COLO668 (cell line): ENCODE measurements at regions not wholly inside any gene's neighbourhood (a gene's known extent, or its start where the extent isn't known, plus 50 kb on each side); places are given as distances from the start of the nearest gene placed in this dataset.

Experiments
- DNase-seq: peaks from one replicate; lab custom pipeline; 2025; ENCODE audit not compliant: unreplicated experiment; lab: John Stamatoyannopoulos, UW

DNA sequence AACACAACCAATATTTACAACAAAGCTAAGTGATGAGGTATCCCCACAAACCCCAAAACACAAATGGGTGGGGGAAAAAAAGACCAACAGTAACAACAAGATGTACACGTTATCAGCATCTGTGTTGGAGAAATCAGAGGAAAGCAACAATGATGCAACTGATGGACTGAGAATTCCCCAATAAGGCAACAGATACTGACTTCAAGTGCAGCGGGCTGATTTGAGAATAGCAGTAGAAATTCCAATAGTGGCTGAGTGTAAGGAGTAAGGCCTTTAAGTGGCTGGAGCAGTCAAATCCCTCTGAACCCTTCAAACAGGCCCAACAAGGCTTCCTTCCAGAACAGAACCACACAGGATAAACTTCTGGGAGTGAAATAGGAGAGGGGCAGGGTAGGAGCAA lies 97.6 kb downstream of the TM2D1 start:
- no peak for DNase-seq

DNA sequence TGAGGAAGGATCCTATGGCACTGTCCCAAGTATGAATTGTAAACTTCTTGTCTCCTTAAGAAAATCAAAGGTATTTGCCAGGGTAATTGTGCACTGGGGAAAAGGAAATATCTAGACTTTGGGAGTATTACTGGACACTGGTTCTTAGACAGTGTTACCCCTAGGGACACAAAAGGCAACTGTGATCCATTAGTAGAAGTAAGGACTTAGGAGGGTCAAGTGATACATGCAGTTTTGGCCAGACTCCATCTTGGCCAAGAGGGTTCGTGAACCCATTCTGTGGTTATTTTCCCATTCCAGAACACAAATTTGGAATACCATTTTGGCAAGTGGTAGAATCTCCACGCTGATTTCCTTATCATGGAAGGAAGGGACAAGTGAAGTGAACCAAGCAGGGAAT lies 98.1 kb downstream of the TM2D1 start:
- DNase-seq = no peak

DNA sequence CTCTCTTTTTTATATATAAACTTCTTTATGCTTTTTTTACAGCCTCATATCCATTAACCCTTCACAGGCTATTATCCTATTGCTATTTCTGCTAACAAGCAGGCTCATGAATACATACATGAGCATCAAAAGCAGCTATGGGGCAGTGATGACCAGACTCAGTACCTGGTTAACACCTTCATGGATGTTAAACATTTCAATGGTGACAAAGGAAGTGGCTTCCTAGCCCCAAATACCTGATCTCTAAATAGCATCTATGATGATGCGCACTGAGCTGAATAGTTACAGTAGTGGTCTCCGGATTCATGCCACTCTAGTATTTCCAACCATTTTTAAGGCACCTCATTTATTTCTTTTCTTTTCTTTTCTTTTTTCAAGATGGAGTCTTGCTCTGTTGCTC lies 101.1 kb downstream of the TM2D1 start:
- no peak for DNase-seq

DNA sequence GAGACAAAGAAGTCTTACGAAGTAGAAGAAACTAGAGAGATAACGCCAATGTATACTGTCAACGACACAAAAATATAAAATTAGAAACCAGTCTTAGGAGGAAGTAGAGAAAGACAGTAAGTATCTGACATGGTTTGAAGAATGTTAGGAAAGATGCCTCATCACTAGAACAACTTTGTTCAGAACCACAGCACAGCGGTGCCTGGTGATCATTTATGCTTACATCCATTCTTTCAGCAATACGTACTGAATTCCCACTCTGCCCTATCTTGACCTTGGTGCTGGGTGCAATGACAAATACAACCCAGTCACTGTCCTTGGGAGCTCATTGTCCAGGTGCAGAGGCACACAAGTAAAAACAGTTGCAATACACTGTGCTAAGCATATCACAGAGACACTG lies 104.4 kb downstream of the TM2D1 start:
- DNase-seq = no peak

DNA sequence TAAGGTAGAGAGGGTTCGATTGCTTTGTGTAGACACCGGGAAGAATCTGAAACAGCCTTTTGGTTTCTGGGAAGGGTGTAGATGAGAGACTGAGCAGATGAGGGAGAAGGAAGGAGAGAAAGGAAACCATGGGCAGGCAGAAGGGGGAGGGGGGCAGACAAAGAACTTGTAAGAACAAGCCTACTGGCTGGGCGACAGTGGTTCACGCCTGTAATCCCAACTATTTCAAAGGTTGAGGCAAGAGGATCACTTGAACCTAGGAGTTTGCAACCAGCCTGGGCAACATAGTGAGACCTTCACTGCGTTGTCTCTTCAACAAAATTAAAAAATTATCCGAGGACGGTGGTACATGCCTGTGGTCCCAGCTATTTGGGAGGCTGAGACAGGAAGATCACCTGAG lies 106.2 kb downstream of the TM2D1 start:
- no peak for DNase-seq

DNA sequence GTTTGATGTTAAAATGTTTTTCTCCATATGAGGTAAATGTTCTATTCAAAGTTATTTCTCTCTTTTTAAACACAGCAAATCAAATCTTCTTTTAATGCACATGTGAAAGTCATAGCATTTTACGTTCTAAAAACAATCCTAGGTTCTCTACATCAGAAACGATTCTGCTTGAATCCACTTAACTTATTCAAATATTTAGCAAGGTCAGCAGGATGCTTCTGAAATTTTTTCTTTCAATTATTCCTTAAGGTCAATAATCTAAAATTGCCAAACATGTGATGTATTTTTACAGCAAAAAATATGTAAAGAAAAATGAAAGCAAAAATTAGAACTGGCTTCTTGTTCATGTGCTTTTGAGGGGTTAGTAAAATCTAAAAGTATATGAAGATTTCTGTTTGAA lies 106.7 kb downstream of the TM2D1 start:
- DNase-seq = no peak

DNA sequence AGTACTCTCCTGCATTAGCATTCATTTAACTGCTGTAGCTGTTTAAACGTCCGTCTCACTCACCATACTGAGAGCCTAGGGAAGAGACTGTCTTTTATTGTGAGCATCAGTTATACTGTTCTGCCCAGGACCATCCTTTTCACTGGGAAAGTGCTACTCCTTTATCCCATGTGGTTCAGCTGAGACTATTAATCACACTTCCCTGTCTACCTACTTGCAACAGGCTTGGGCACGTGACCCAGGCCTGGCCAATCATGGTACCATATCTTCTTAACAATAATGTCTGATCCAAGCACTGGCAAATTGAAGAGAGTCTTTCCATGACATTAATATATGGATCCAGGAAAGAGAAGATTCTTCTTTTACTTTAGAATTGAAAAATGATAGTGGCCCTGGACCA lies 108.1 kb downstream of the TM2D1 start:
- no peak for DNase-seq

DNA sequence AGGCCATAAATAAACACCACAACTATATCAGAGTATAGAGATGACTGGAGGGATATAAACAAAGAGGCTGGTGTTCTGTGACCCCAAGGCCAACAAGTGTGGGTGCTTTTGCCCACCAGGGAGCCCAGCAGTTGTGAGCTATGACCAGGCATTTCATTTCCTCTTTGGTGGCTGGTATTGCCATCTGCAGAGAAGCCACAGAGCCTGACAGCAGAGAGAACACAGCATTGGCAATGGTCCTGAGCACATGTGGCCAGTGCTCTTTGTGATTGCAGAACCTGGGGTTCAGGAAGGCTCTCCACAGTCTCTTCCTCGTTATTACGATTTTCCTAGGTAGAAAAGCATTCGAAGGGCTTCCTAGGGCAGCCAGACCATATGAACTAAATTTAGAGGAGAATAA lies 112.3 kb downstream of the TM2D1 start:
- DNase-seq = no peak

DNA sequence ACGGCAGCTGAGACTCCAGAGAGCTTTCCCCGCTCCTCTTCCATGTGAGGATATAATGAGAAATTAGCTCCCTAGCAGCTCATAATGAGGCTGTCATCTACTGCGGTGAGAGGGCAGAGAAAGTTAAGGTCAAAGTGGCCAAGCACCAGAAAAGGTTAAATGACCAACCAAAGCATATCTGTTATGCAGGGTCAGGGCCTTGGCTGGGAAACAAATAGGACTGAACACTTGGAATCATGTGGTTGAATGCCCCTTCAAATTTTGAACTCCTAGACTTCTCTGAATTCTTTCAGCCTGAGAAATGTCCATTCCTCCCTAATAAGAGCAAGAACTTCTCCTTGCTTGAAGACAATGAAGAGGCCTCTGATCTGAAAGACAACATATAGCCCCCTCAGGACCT lies 115.9 kb downstream of the TM2D1 start:
- no peak for DNase-seq

DNA sequence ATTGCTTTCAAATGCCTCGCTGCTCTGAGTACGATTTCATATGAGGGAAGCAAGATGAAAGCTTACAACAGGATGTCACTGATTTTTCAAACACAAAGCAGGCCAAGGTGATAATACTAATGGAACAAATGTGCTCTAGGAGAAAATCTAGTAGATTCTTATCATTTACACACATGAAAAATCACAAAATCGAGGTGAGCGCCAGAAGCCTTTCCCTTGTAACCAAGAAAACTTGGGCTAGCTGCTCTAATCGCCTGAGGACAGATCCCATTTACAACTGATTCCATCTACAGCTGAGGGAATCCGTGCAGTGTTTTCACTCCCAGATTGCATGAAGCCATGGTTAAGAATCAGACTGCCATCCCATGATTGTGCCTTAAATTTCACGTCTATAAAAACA lies 117.5 kb downstream of the TM2D1 start:
- no peak for DNase-seq

DNA sequence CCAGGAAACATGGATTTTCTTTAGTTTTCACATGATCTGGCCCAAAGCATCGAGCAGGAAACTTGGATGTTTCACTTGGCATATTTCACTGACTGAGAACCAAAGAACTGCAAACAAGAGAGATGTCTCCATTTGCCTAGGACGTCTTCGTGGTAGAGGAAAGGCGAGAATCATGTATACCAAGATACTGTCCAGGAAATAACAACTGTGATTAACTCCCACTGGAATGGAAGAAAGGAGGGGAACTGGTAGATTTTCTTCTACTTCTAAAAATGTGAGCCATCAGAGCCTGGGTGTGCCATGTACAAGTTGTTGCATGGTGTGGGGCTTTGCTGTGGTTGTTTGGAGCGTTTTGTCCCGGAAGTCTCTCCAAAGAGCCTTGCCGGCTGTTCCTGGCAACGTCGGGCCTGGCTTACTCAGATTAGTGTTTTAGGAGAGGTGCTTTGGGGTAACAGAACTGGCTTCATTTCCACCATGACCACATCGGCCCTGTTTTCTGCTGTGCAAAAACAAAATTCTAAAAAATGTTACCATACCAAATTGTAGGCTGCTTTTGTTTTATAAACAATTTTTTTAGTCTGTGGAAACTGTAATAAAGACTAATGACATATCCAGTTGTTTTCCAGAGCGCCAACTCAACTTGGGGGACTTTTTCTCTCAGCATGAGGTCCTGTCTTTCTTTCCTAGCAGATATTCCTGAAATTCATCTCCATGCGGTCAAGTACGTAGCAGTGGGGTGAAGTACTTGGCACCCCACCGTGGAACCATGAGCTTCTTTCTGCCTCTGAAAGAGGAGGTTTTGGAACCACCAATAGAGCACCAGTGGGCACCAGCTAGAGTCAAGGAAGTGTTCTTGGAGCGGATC lies 118.3 kb downstream of the TM2D1 start:
- no peak for DNase-seq

DNA sequence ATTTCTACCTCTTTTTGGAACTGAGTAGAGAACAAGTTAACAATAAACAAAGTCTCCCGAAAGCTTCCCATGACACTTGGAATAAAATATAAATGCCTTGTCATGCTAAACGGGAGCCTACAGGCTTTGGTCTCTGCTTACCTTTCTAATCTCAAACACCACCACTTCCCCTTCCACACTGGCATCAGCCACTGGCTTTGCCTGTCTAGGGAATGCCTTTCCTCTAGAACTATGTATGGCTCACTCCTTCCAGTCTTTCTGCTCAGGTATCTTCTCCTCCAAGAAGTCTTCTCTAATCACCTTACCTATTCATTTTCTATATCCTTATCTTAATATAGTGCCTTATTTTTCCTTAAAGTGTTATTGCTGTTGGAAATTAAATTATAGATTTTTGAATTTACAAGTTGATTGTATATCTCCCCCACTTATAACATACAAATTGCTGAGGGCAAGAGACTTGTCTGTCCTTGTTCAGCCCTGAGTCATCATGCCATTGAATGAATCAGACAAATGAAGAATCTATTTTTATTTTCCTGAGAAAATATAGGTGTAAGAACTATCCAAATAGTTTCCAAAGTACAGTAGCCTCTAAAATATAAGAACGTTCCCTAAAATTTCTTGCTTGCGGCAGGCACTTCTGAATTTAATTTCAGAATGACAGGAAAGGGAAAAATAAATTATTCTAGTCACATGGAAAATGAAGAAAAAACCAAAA lies 119.2 kb downstream of the TM2D1 start:
- no peak for DNase-seq

DNA sequence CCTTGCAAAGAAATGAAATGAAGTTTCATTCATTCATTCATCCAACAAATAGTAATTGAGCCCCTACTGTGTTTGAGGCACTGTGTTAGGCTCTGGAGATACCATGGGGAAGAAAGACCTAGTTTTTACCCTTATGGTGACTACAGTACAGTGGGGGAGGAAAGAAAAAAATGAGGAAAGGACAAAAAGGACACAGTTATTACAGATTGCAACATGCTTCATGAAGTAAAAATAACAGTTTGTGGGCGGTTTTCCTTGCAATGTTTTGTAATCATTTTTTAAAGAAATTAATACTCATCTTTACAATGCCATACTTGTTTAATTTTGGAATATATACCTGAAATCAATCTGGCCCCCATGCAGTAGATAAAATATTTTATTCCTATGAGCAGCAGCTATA lies 120.3 kb downstream of the TM2D1 start:
- DNase-seq = no peak

DNA sequence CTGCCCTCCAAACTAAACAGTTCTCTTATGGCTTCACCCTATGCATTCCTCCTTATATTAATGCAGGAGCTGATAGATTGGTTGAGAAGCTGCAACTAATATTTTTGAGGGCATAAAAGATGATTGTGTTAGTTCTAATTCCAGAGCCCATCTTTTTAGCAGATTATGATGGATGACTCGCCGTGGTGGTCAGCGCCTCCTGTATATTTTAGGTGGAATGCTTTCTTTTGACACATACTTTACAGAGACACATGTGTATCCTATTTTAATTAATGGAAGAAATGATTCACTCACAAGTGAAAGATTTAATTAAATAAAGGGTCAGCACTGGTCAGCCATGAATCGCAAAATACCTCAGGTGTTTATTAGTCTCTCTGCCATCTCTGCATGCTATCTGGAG lies 120.7 kb downstream of the TM2D1 start:
- no peak for DNase-seq

DNA sequence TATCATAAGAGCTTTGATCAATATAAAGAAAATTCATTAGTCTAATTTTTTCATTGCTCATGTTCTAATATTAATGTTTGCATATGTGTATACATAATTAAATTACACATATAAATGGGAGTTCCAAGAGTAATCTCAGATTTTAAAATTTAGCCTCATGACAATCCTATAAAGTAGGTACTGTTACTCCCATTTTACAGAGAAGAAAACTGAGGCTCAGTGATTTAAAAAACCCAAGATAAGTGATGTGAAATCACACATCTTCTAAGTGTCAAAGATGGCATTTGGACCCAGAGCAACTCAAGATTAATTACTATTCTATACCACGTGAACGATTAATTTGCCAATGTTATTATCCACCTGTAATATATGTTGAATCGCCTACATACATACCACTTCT lies 122.3 kb downstream of the TM2D1 start:
- DNase-seq = no peak

DNA sequence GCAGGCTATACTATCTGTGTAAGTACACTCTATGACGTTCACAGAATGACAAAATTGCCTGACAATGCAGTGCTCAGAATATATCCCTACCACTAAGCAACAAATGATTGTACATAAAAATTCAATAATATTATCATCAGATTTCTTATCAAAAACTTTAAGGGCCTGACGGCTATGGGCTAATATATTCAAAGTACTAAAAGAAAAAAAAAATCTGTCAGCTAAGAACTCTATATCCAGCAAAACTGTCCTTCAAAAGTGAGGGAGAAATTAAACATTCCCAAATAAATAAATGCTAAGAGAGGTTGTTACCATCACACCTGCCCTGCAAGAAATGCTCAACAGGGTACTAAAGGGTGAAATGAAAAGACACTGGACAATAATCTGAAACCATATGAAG lies 127.3 kb downstream of the TM2D1 start:
- no peak for DNase-seq

DNA sequence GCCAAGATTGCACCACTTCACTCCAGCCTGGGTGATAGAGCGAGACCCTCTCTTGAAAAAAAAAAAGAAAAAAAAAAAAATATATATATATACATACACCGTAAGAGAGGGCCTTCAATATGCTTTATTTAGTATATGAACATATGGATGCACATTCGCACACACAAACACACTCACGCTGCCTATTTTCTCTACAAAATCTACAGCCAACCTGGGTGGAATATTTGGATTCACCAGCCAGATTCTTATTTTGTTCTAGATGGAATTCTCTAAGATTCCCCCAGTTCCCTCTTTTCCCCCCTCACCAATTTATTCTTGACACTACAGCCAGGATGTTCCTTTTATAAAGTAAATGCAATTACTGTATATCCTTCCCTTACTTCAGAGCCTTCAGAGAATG lies 131.6 kb downstream of the TM2D1 start:
- no peak for DNase-seq

DNA sequence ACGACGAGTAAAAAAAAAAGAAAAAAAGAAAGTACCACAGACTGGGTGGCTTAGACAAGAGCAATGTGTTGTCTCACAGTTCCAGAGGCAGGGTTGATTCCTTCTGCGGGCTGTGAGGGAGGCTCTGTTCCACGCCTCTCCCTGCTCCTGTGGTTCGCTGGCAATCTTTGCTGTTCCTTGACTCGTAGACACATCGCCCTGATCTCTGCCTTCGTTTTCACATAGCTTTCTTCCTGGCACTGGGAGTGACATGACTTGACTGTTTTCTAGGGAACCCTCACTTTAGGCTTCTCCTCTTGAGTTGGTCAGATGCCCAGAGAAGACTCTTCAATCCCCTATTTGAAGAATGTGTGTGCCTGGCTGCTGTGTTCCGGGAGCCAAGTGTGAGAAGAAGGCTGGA lies 133.6 kb downstream of the TM2D1 start:
- no peak for DNase-seq

DNA sequence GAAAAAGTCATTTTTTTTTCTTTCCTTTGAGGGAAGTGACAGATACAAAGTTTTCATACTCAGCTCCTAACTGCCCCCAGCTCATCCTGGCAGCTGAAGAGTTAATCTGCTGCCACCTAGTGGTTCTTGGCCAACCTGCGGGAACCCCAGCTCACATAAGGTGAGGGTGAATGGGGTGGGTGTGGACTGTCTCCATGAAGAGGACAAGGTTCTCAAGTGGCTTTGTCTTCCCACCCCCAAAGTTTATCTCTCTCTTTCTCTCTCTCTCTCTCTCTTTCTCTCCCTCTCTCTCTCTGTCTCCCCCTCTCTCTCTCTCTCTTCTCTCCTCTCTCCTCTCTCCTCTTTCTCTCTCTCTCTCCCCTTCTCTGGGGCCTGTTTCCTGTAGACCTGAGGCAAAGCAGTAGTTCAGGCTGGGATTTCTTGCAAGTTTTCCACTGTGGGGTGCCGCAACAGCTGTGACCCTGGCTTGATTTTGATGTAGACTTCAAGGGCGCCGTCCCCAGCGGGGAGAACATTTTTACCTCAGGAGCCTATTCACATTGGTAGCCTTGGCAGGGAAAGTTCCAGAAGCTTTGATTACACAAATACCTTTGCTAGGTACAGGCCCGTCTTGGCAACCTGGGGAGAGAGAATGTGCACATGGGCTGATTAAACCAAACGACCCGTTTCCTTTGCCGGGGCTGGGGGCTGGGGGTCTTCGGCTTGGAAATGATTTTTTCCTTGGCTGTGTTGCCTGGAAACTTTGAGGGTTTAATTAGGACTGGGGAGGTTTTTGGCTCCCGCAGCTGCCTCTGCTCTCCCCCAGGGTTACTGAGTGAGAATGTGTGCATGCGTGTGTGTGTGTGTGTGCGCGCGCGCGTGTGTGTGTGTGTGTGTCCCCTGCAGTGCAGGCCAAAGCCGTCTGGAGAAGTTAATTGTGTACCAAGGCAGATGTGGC lies 135.9 kb downstream of the TM2D1 start:
- DNase-seq = peak; percentile 82

DNA sequence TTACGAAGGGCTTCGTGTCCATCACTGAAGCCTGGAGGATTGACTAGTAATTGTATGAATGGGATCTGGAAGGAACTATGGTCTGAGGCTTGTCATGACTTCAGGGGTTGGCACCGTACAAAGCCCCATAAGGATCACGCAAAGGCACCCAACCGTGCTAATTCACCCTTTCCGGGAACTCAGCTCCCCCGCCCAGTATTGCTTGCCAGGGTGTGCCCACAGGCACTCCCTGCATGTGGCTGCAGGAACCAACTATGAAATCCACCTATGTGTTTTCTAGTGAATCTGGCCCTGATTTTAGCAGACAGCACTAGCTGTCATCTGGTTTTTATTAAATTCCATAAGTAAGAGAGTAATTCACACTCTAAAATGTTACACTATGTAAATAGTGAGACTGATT lies 139.2 kb downstream of the TM2D1 start:
- DNase-seq = no peak

DNA sequence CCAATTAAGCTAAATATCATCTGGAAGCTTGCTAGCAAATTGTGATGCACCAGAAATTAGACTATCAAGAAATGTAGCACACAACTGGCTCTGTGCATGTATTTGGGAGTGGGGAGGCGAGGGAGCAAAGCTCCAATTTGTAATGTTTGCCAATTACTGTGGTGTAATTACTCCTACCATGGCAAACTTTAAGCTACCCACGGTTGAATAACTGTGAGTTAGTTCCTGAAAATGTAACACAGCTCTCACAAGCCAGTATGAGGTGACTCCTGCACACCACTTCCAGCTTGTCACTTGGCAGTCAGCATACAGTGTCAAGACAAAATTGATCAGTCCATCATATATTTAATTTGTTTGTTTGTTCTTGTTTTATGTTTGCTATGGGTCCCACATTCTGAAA lies 141.2 kb downstream of the TM2D1 start:
- no peak for DNase-seq

DNA sequence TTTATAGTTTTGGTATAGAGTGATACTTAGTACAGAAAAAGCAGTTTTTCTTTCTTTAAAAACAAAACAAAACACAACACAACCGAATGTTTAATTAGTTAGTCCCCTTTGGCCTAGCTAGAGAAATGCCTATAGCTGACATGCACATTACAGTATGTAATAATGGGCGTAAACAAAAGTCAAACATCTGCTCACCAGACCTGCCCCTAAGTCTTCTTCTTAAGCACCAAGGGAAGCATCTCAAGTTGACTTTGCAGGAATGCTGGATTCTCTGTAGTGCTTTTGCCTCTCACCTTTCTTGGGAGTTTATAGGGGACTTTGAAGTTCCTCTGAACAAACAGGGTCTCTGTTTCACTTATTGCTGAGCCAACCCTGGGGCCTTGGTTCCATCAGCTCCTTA lies 143.7 kb downstream of the TM2D1 start:
- DNase-seq = no peak
